ENCODE measurements at regions not wholly inside any gene's neighbourhood (a gene's known extent, or its start where the extent isn't known, plus 50 kb on each side); places are given as distances from the start of the nearest gene placed in this dataset.
A peak's percentile ranks its signal among the peaks of the same experiment; 100 is the strongest.
"Not testable (repeated sequence)": the region's sequence is repeated elsewhere in the genome, so short reads cannot be mapped to it uniquely, and the experiment has no call there.

DNA sequence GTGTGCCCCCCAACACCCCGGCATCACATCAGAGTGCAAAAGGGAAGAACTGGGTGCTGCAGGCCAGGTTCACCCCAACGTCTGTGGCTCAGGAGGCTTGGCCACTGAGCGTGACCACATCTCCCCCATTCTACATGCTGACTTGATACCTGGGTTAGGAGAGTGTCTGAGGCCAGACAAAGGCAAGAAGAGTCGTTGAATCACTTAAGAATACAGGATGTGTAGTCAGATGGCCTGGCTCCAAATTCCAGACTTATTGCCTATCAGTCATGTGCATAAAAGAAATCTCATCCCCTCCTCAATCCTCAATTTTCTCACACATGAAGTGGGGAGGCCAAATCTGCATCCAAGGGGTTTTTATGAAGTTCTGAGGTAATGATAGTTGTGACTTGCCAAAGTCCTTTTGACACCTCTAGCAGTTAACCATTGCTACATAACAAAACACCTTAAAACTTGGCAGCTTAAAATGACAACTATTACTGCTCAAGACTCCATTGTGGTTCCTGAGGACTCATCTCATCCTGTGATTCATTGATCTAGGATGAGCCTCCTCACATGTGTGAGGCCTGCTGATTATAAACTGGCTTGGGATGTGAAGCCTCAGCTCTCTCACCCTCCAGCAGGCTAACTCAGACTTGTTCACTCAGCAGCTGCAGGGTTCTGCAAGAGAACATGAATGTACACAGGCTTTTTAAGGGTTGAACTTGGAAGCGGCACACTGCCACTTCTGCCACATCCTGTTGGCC is 138.8 kb upstream of the TLE3 start:
- peak in 2 of 3 donors; percentile 57 to 62 for DNase-seq

DNA sequence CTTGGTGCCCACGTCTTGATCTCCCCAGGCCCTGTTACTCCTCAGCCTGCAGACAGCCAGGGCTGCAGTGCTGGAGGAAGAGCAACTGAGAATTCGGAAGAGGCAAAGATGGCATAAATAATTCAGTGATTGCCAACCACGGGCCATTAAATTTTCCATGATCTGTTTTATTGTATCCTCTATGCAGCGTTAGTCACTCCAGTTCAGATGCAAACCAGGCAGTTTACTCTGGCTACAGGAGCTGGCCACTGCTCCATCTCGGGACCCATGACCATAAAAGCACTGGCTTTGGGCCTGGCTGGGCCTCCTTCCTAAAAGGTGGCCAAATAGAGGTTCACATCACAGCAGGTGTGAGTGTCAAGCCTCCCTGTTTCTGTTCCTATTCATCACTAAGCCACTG is 137.6 kb upstream of the TLE3 start:
- Histone ChIP-seq H3K36me3 (no peaks in the 10 kb centered on the region), H3K27me3 (no peaks in the 10 kb centered on the region), H3K27ac (no peak overlapping the region), H3K4me3 (no peak overlapping the region), H3K4me1 (no peaks in the 10 kb centered on the region), H3K9me3 (peaks cover 0 to 3% (median 1%) of the 10 kb centered on the region in 4 donors)
- DNase-seq, result no peak
- no peak for TF ChIP-seq POLR2A (IDR thresholded peaks at IDR 0.05)
- TF ChIP-seq, protein P1, sequence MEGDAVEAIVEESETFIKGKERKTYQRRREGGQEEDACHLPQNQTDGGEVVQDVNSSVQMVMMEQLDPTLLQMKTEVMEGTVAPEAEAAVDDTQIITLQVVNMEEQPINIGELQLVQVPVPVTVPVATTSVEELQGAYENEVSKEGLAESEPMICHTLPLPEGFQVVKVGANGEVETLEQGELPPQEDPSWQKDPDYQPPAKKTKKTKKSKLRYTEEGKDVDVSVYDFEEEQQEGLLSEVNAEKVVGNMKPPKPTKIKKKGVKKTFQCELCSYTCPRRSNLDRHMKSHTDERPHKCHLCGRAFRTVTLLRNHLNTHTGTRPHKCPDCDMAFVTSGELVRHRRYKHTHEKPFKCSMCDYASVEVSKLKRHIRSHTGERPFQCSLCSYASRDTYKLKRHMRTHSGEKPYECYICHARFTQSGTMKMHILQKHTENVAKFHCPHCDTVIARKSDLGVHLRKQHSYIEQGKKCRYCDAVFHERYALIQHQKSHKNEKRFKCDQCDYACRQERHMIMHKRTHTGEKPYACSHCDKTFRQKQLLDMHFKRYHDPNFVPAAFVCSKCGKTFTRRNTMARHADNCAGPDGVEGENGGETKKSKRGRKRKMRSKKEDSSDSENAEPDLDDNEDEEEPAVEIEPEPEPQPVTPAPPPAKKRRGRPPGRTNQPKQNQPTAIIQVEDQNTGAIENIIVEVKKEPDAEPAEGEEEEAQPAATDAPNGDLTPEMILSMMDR (IDR thresholded peaks at IDR 0.05), result no peak

More for the DNA sequence above, 138.8 kb upstream of the TLE3 start:
- no peak for TF ChIP-seq POLR2A (IDR thresholded peaks at IDR 0.05)
- TF ChIP-seq, protein P1 (IDR thresholded peaks at IDR 0.05), result no peak
- Histone ChIP-seq H3K4me3 (no peak overlapping the region), H3K9me3 (peaks cover 0 to 3% (median 1%) of the 10 kb centered on the region in 4 donors), H3K36me3 (no peaks in the 10 kb centered on the region), H3K27me3 (no peaks in the 10 kb centered on the region), H3K27ac (no peak overlapping the region), H3K4me1 (no peaks in the 10 kb centered on the region)

DNA sequence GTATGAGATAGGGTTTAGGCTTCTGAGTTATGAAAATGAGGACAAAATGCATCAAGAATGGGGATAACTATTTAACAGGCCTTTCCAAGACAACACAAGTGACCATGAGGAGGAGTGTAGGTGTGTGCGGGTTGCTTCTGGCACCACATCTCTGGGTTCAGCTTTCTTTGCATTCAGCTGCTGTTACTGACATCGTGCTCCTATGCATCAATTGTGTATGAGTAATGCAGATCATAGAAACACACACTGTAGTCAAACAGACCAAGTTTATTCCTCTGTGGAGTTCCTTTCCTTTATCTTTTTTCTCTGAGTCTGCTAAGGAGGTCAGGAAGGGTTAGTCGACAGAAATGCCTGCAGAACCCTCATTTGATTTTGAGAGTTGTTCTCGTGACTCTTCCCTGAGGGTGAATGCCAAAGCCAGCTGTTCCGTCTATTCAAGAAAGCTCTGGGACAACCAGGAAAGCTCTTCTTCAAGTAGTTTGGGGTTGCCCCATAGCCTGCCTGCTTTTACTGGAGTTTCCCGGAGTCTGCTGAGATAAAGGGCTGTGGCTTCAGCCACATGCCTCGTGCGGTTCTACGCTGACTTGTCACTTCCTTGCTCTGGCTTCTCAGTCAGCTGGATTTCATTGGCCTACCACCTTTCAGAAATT is 136.7 kb upstream of the TLE3 start:
- DNase-seq, result no peak
- no peak overlapping the region for H3K4me3 ChIP-seq
- H3K9me3 ChIP-seq, result peaks cover 0 to 3% (median 1%) of the 10 kb centered on the region in 4 donors
- no peak for TF ChIP-seq POLR2A (IDR thresholded peaks at IDR 0.05)
- TF ChIP-seq, protein P1 (IDR thresholded peaks at IDR 0.05), result no peak
- H3K36me3 ChIP-seq, result no peaks in the 10 kb centered on the region
- H3K4me1 ChIP-seq, result no peaks in the 10 kb centered on the region
- H3K27ac ChIP-seq, result no peak overlapping the region
- H3K27me3 ChIP-seq, result no peaks in the 10 kb centered on the region

- TF ChIP-seq POLR2A (IDR thresholded peaks at IDR 0.05), result no peak
- TF ChIP-seq, protein P1 (IDR thresholded peaks at IDR 0.05), result no peak
- DNase-seq, result no peak
- H3K27me3 ChIP-seq, result no peaks in the 10 kb centered on the region
- H3K27ac ChIP-seq, result no peak overlapping the region
- no peaks in the 10 kb centered on the region for H3K36me3 ChIP-seq
- no peaks in the 10 kb centered on the region for H3K4me1 ChIP-seq
- no peak overlapping the region for H3K4me3 ChIP-seq
- H3K9me3 ChIP-seq, result peaks cover 0 to 3% (median 1%) of the 10 kb centered on the region in 4 donors
These were observed 133.8 kb upstream of the TLE3 start for GRCh38 chr15:70231484-70231883.

DNA sequence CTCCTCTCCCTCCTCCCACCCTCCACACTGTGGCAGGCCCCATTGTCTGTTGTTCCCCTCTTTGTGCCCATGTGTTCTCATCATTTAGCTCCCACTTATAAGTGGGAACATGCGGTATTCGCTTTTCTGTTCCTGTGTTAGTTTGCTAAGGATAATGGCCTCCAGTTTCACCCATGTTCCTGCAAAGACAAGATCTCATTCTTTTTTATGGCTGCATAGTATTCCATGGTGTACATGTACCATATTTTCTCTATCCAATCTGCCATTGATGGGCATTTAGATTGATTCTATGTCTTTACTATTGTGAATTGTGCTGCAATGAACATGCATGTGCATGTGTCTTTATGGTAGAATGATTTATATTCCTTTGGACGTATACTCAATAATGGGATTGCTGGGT is 130.2 kb upstream of the TLE3 start:
- not testable (repeated sequence) for H3K27ac ChIP-seq, H3K4me3 ChIP-seq, DNase-seq, H3K4me1 ChIP-seq, H3K36me3 ChIP-seq, H3K27me3 ChIP-seq, H3K9me3 ChIP-seq

- no peaks in the 10 kb centered on the region for H3K36me3 ChIP-seq
- TF ChIP-seq, protein P1 (IDR thresholded peaks at IDR 0.05), result no peak
- no peak for TF ChIP-seq POLR2A (IDR thresholded peaks at IDR 0.05)
- no peaks in the 10 kb centered on the region for H3K4me1 ChIP-seq
- H3K27ac ChIP-seq, result no peak overlapping the region
- DNase-seq, result no peak
- H3K9me3 ChIP-seq, result peaks cover 0 to 3% (median under 1%) of the 10 kb centered on the region in 4 donors
- H3K4me3 ChIP-seq, result no peak overlapping the region
- no peaks in the 10 kb centered on the region for H3K27me3 ChIP-seq
These were observed 129.4 kb upstream of the TLE3 start for GRCh38 chr15:70227147-70227546.
